Chondrocyte (in vitro differentiated cells): ENCODE measurements at regions not wholly inside any gene's neighbourhood (a gene's known extent, or its start where the extent isn't known, plus 50 kb on each side); places are given as distances from the start of the nearest gene placed in this dataset.

Experiments used
- DNase-seq: peaks from one replicate; pipeline ENCODE4 v3.0.0; 2021; ENCODE audit warnings: mixed read lengths, low spot score
- H3K27ac Mint-ChIP-seq: one replicate; pipeline ENCODE4 v1.8.0; 2021; ENCODE audit warnings: mild to moderate bottlenecking, moderate library complexity, mixed read lengths; ENCODE audit not compliant: unreplicated experiment
- H3K27me3 Mint-ChIP-seq: 2 replicates; pipeline ENCODE4 v1.8.0; 2021; ENCODE audit warnings: low read depth, mixed read lengths
- H3K36me3 Mint-ChIP-seq: 2 replicates; pipeline ENCODE4 v1.8.0; 2021; ENCODE audit warnings: low read depth, mixed read lengths
- H3K4me1 Mint-ChIP-seq: 2 replicates; pipeline ENCODE4 v1.8.0; 2021; ENCODE audit warnings: low read depth, mild to moderate bottlenecking, mixed read lengths
- H3K4me3 Mint-ChIP-seq: one replicate; pipeline ENCODE4 v1.8.0; 2021; ENCODE audit warnings: mild to moderate bottlenecking, moderate library complexity, mixed read lengths; ENCODE audit not compliant: unreplicated experiment
- H3K9me3 Mint-ChIP-seq: 2 replicates; pipeline ENCODE4 v1.8.0; 2021; ENCODE audit warnings: low read depth, mixed read lengths
- CTCF ChIP-seq: fragments of 200-600 bp; sonication (generic); IDR thresholded peaks from 2 replicates; pipeline ENCODE4 v1.5.0; 2021; ENCODE audit warnings: antibody characterized with exemption, mild to moderate bottlenecking, moderate library complexity

DNA sequence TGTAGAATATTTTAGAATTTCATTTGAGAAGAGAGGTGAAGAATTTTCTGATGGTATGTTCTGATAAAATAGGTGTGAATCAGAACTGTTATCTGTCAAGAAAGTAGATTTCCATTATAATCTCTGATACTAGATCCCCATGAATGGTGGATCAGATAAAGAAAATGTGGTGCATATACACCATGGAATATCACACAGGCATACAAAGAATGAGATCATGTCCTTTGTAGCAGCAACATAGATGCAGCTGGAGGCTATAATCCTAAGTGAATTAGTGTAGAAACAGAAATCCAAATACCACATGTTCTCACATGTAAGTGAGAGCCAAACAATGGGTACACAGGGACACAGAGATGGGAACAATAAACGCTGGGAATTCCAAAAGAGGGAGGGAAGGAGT, 372.0 kb upstream of the ATP2B1 start:
- H3K9me3 Mint-ChIP-seq, result no peaks in the 10 kb centered on the region
- no peak for DNase-seq
- no peaks in the 10 kb centered on the region for H3K36me3 Mint-ChIP-seq
- H3K27ac Mint-ChIP-seq, result no peak overlapping the region
- no peak for TF ChIP-seq CTCF
- H3K4me1 Mint-ChIP-seq, result peaks cover 13% of the 10 kb centered on the region
- H3K4me3 Mint-ChIP-seq, result no peak overlapping the region
- no peaks in the 10 kb centered on the region for H3K27me3 Mint-ChIP-seq

DNA sequence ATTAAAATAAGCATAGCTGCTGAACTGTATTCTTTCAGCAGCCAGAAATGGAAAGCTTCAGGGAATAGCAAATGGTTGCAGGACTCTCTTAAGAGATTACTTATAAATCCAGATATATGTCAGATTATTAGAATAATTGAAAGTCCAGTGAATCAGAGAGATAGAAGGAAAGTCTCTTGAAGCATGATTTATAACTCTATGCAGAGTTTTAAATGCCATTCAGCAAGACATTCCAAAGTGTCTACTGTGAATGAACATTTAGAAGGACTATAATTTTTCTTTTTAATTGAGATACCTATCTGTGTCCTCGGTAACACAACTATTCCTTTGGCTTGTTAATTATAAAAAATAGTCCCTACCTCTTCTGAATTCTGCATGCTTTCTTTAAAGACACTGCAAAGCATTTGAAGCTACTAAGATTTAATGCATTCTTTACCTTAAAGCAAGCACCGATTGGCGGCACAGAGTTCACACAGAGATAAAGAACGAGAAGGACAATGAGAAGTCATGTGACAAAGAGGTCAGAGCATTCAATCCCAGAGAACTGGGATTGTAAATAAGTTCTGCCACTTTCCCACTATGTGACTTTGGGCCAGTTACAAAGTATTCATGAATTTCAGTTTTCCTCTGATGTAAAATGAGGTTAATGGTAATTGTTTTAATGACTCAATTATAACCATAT, 371.0 kb upstream of the ATP2B1 start:
- H3K36me3 Mint-ChIP-seq, result no peaks in the 10 kb centered on the region
- H3K4me1 Mint-ChIP-seq, result peaks cover 8% of the 10 kb centered on the region
- H3K27ac Mint-ChIP-seq, result no peak overlapping the region

DNA sequence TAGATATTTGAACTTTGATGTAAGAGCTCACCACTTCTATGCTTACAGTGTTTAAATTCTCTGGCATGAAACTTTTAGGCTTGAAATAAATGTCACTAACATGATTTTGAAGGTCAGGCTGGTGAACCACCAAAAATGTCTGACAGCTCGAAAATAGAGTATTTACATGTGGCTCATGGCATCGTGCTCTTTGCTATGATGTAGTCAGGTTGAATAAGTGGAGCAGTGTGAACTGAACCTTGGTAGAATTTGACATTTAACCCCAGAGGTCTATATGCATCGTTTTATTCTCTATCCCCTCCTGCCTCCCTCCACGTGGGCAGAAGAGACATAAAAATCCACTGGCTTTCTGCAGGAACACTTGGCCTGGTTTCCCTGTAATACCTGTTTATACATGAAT, 369.7 kb upstream of the ATP2B1 start:
- Mint-ChIP-seq H3K4me1 (peaks cover 8% of the 10 kb centered on the region), H3K4me3 (no peak overlapping the region), H3K9me3 (peaks cover 3% of the 10 kb centered on the region), H3K27ac (no peak overlapping the region), H3K27me3 (no peaks in the 10 kb centered on the region), H3K36me3 (no peaks in the 10 kb centered on the region)
- DNase-seq, result no peak
- TF ChIP-seq CTCF, result no peak

More for the DNA sequence above, 371.0 kb upstream of the ATP2B1 start:
- no peaks in the 10 kb centered on the region for H3K27me3 Mint-ChIP-seq
- DNase-seq, result no peak
- H3K9me3 Mint-ChIP-seq, result peaks cover 3% of the 10 kb centered on the region
- no peak overlapping the region for H3K4me3 Mint-ChIP-seq
- TF ChIP-seq CTCF, result no peak

- H3K36me3 Mint-ChIP-seq, result no peaks in the 10 kb centered on the region
- H3K4me1 Mint-ChIP-seq, result peaks cover 8% of the 10 kb centered on the region
- H3K27me3 Mint-ChIP-seq, result no peaks in the 10 kb centered on the region
- H3K9me3 Mint-ChIP-seq, result peaks cover 3% of the 10 kb centered on the region
- H3K27ac Mint-ChIP-seq, result no peak overlapping the region
- no peak overlapping the region for H3K4me3 Mint-ChIP-seq
- TF ChIP-seq CTCF, result no peak
- no peak for DNase-seq
Observed at GRCh38 chr12:90077756-90078155, 369.1 kb upstream of the ATP2B1 start.

DNA sequence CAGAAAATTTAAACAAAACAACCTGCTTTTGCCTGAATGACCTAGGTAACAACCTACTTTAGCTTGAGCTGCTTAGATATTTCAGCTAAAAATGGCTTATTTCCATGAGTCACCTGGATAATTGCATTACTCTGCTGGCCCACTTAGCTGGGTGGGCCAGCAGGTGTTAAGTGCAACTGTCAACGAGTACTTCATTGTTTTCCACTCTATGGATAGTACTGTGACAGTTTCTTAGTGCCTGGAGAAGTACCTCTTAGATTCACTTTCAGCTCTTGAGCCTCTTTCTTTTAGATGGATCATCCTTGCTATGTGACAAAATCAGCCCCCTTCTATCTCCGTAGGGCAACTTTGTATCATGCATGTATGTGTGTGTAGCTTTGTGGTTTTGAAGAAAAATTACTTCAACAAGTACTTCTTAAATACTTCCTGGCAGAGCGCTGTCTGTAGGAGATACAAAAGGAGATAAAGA, 368.2 kb upstream of the ATP2B1 start:
- no peak overlapping the region for H3K27ac Mint-ChIP-seq
- no peak overlapping the region for H3K4me3 Mint-ChIP-seq
- DNase-seq, result no peak
- no peak for TF ChIP-seq CTCF
- peaks cover 8% of the 10 kb centered on the region for H3K4me1 Mint-ChIP-seq
- no peaks in the 10 kb centered on the region for H3K36me3 Mint-ChIP-seq
- peaks cover 3% of the 10 kb centered on the region for H3K9me3 Mint-ChIP-seq
- H3K27me3 Mint-ChIP-seq, result no peaks in the 10 kb centered on the region
